ENCODE measurements at regions not wholly inside any gene's neighbourhood (a gene's known extent, or its start where the extent isn't known, plus 50 kb on each side); places are given as distances from the start of the nearest gene placed in this dataset.

DNA sequence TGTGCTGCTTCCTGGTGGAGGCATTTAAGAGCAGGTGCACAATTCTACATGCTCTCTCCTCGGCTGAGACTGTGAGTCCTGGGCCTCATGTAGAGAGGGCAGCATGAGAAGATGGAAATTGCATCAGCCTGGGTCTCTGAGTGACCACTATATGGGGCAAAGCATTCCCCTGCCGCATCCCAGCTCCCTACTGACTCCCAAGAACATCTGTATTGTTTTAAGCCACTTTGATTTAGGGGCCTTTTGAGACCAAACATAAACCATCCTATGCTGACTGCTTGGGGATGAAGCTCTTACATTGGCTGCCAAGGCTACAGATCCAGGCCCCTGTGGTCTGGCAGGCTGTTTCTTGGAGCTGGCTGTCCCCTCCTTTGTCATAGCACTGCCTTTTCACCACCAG is 101.3 kb upstream of the TBX20 start:
- TF ChIP-seq YY1 (IDR thresholded peaks at IDR 0.05; ENCODE audit: low read depth) (no peak), CREB1 (IDR thresholded peaks at IDR 0.05; ENCODE audit: low read depth) (no peak), EGR1 (IDR thresholded peaks at IDR 0.05) (no peak), EP300 (IDR thresholded peaks at IDR 0.05; ENCODE audit: borderline replicate concordance) (no peak), TEAD4 (IDR thresholded peaks at IDR 0.05) (no peak), NFIC (IDR thresholded peaks at IDR 0.05) (no peak), FOXM1 (IDR thresholded peaks at IDR 0.05; ENCODE audit: borderline replicate concordance, low read depth) (no peak), RAD21 (IDR thresholded peaks at IDR 0.05; ENCODE audit: low read depth) (no peak), TAF1 (IDR thresholded peaks at IDR 0.05; ENCODE audit: low read depth) (no peak), CEBPB (IDR thresholded peaks at IDR 0.05) (no peak), TCF12 (IDR thresholded peaks at IDR 0.05; ENCODE audit: low read depth) (no peak), ZBTB7A (IDR thresholded peaks at IDR 0.05; ENCODE audit: low read depth) (no peak)
- TF ChIP-seq, protein P1, sequence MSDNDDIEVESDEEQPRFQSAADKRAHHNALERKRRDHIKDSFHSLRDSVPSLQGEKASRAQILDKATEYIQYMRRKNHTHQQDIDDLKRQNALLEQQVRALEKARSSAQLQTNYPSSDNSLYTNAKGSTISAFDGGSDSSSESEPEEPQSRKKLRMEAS (IDR thresholded peaks at IDR 0.05) = no peak
- TF ChIP-seq, protein P2, sequence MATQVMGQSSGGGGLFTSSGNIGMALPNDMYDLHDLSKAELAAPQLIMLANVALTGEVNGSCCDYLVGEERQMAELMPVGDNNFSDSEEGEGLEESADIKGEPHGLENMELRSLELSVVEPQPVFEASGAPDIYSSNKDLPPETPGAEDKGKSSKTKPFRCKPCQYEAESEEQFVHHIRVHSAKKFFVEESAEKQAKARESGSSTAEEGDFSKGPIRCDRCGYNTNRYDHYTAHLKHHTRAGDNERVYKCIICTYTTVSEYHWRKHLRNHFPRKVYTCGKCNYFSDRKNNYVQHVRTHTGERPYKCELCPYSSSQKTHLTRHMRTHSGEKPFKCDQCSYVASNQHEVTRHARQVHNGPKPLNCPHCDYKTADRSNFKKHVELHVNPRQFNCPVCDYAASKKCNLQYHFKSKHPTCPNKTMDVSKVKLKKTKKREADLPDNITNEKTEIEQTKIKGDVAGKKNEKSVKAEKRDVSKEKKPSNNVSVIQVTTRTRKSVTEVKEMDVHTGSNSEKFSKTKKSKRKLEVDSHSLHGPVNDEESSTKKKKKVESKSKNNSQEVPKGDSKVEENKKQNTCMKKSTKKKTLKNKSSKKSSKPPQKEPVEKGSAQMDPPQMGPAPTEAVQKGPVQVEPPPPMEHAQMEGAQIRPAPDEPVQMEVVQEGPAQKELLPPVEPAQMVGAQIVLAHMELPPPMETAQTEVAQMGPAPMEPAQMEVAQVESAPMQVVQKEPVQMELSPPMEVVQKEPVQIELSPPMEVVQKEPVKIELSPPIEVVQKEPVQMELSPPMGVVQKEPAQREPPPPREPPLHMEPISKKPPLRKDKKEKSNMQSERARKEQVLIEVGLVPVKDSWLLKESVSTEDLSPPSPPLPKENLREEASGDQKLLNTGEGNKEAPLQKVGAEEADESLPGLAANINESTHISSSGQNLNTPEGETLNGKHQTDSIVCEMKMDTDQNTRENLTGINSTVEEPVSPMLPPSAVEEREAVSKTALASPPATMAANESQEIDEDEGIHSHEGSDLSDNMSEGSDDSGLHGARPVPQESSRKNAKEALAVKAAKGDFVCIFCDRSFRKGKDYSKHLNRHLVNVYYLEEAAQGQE (IDR thresholded peaks at IDR 0.05; ENCODE audit: low read depth) = no peak
- TF ChIP-seq, protein P3, sequence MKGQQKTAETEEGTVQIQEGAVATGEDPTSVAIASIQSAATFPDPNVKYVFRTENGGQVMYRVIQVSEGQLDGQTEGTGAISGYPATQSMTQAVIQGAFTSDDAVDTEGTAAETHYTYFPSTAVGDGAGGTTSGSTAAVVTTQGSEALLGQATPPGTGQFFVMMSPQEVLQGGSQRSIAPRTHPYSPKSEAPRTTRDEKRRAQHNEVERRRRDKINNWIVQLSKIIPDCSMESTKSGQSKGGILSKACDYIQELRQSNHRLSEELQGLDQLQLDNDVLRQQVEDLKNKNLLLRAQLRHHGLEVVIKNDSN (IDR thresholded peaks at IDR 0.05) = no peak

DNA sequence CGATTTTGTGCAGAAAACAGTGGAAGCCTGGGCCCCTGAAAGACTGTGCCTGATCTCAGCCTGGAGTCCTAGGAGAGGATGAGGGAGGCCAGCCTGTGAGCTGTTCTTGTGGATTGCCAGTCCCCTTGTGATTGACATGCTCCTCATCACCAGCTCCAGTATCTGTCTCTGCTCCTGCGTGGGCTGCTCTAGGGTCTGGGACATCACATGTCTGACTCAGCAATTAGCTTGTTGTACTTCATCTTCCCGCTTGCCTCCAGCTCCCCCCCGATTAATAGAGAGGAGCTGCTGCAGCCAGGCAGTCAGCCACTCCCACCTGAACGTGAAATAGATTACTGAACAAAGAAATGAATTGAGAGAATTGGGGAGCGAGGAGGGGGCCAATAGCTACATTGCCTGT is 99.6 kb upstream of the TBX20 start:
- TF ChIP-seq, protein P3 (IDR thresholded peaks at IDR 0.05) = no peak
- TF ChIP-seq RAD21 (IDR thresholded peaks at IDR 0.05; ENCODE audit: low read depth) (no peak), TCF12 (IDR thresholded peaks at IDR 0.05; ENCODE audit: low read depth) (no peak), CEBPB (IDR thresholded peaks at IDR 0.05) (no peak), TEAD4 (IDR thresholded peaks at IDR 0.05) (no peak), ZBTB7A (IDR thresholded peaks at IDR 0.05; ENCODE audit: low read depth) (no peak)
- TF ChIP-seq, protein P2 (IDR thresholded peaks at IDR 0.05; ENCODE audit: low read depth) = no peak
- TF ChIP-seq, protein P1 (IDR thresholded peaks at IDR 0.05) = no peak

DNA sequence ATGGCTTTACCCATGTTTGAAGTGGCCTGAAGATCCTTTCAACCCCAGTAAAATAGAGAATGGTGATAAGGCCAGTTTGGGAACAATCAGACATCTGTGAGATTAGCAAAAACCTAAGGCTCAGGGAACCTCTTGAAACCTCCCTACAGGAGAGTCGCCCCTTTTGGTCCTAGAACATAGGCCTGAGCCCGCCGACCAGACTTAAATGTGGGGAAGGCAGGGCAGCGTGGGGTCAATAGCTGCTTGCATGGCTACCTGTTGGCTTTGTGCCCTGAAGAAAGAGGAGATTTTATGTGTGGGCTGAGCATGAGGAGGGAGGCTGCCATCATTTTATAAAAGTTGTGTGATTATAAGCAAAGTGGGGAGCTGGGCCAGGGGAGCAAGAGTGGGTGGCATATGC is 97.6 kb upstream of the TBX20 start:
- TF ChIP-seq TAF1 (IDR thresholded peaks at IDR 0.05; ENCODE audit: low read depth) (no peak), CEBPB (IDR thresholded peaks at IDR 0.05) (no peak), CREB1 (IDR thresholded peaks at IDR 0.05; ENCODE audit: low read depth) (no peak), EP300 (IDR thresholded peaks at IDR 0.05; ENCODE audit: borderline replicate concordance) (no peak), TEAD4 (IDR thresholded peaks at IDR 0.05) (no peak), FOXM1 (IDR thresholded peaks at IDR 0.05; ENCODE audit: borderline replicate concordance, low read depth) (no peak), YY1 (IDR thresholded peaks at IDR 0.05; ENCODE audit: low read depth) (no peak), ZBTB7A (IDR thresholded peaks at IDR 0.05; ENCODE audit: low read depth) (no peak), RAD21 (IDR thresholded peaks at IDR 0.05; ENCODE audit: low read depth) (no peak), EGR1 (IDR thresholded peaks at IDR 0.05) (no peak), TCF12 (IDR thresholded peaks at IDR 0.05; ENCODE audit: low read depth) (no peak), NFIC (IDR thresholded peaks at IDR 0.05) (no peak)
- TF ChIP-seq, protein P1 (IDR thresholded peaks at IDR 0.05) = no peak
- TF ChIP-seq, protein P3 (IDR thresholded peaks at IDR 0.05) = no peak
- TF ChIP-seq, protein P2 (IDR thresholded peaks at IDR 0.05; ENCODE audit: low read depth) = no peak
